HuH-7.5 (cell line): ENCODE measurements at regions not wholly inside any gene's neighbourhood (a gene's known extent, or its start where the extent isn't known, plus 50 kb on each side); places are given as distances from the start of the nearest gene placed in this dataset.

ENCODE experiments used
- DNase-seq: peaks from one replicate; pipeline ENCODE4 v3.0.0; 2011; ENCODE audit warnings: low spot score

- no peak for DNase-seq
These were observed 1528.9 kb upstream of the FLRT2 start for GRCh38 chr14:84001023-84001422.

GRCh38 chr14:84003346-84003745 is 1526.6 kb upstream of the FLRT2 start:
- DNase-seq = no peak

GRCh38 chr14:84006643-84007155 is 1523.2 kb upstream of the FLRT2 start:
- no peak for DNase-seq

GRCh38 chr14:84013424-84013823 is 1516.5 kb upstream of the FLRT2 start:
- no peak for DNase-seq

- DNase-seq = no peak
These were observed 1512.4 kb upstream of the FLRT2 start for GRCh38 chr14:84017495-84017894.

- DNase-seq = no peak
These were observed 1508.5 kb upstream of the FLRT2 start for GRCh38 chr14:84021433-84021832.

GRCh38 chr14:84024231-84024820 is 1505.6 kb upstream of the FLRT2 start:
- no peak for DNase-seq

GRCh38 chr14:84025106-84026012 is 1504.6 kb upstream of the FLRT2 start:
- DNase-seq = no peak

- DNase-seq = no peak
These were observed 1502.6 kb upstream of the FLRT2 start for GRCh38 chr14:84027351-84027750.

- no peak for DNase-seq
These were observed 1501.8 kb upstream of the FLRT2 start for GRCh38 chr14:84028080-84028604.

- no peak for DNase-seq
These were observed 1500.7 kb upstream of the FLRT2 start for GRCh38 chr14:84029246-84029645.

GRCh38 chr14:84029720-84030119 is 1500.2 kb upstream of the FLRT2 start:
- DNase-seq = no peak

- no peak for DNase-seq
These were observed 1493.1 kb upstream of the FLRT2 start for GRCh38 chr14:84036840-84037239.

GRCh38 chr14:84037593-84037992 is 1492.4 kb upstream of the FLRT2 start:
- no peak for DNase-seq

- DNase-seq = no peak
These were observed 1489.8 kb upstream of the FLRT2 start for GRCh38 chr14:84040101-84040500.

- no peak for DNase-seq
These were observed 1488.5 kb upstream of the FLRT2 start for GRCh38 chr14:84041421-84041820.

- no peak for DNase-seq
These were observed 1487.0 kb upstream of the FLRT2 start for GRCh38 chr14:84042992-84043391.

GRCh38 chr14:84064316-84065125 is 1465.4 kb upstream of the FLRT2 start:
- DNase-seq = no peak

GRCh38 chr14:84065811-84066210 is 1464.1 kb upstream of the FLRT2 start:
- DNase-seq = no peak

GRCh38 chr14:84068288-84068687 is 1461.7 kb upstream of the FLRT2 start:
- DNase-seq = no peak

- DNase-seq = no peak
These were observed 1458.9 kb upstream of the FLRT2 start for GRCh38 chr14:84071061-84071460.

- DNase-seq = no peak
These were observed 1455.3 kb upstream of the FLRT2 start for GRCh38 chr14:84074626-84075025.
